Mesothelial cell of epicardium (in vitro differentiated cells): ENCODE measurements at regions not wholly inside any gene's neighbourhood (a gene's known extent, or its start where the extent isn't known, plus 50 kb on each side); places are given as distances from the start of the nearest gene placed in this dataset.
A peak's percentile ranks its signal among the peaks of the same experiment; 100 is the strongest.

Source experiments
- DNase-seq, 2 experiments: peaks; one replicate each; pipeline ENCODE4 v3.0.0; 2021; ENCODE audit warnings: low spot score in 2 of 2; ENCODE audit not compliant: unreplicated experiment in 2 of 2
- H3K27ac Mint-ChIP-seq: 2 replicates; pipeline ENCODE4 v1.8.0; 2021; ENCODE audit warnings: mixed read lengths
- H3K27me3 Mint-ChIP-seq: 2 replicates; pipeline ENCODE4 v1.8.0; 2021; ENCODE audit warnings: low read depth, mixed read lengths
- H3K36me3 Mint-ChIP-seq: 2 replicates; pipeline ENCODE4 v1.8.0; 2021; ENCODE audit warnings: mixed read lengths
- H3K4me1 Mint-ChIP-seq: 2 replicates; pipeline ENCODE4 v1.8.0; 2021; ENCODE audit warnings: mixed read lengths
- H3K4me3 Mint-ChIP-seq: 2 replicates; pipeline ENCODE4 v1.8.0; 2021; ENCODE audit warnings: mild to moderate bottlenecking, moderate library complexity, mixed read lengths
- H3K9me3 Mint-ChIP-seq: 2 replicates; pipeline ENCODE4 v1.8.0; 2021; ENCODE audit warnings: mixed read lengths
- TF ChIP-seq, protein P1 (sequence below): fragments of 200-600 bp; sonication (generic); IDR thresholded peaks from one replicate; pipeline ENCODE4 v1.5.0; 2021; ENCODE audit warnings: antibody characterized with exemption; ENCODE audit not compliant: unreplicated experiment

GRCh38 chr1:55882931-55883330 is 667.8 kb upstream of the USP24 start:
- peaks cover 8% of the 10 kb centered on the region for H3K27me3 Mint-ChIP-seq
- no peaks in the 10 kb centered on the region for H3K36me3 Mint-ChIP-seq

DNA sequence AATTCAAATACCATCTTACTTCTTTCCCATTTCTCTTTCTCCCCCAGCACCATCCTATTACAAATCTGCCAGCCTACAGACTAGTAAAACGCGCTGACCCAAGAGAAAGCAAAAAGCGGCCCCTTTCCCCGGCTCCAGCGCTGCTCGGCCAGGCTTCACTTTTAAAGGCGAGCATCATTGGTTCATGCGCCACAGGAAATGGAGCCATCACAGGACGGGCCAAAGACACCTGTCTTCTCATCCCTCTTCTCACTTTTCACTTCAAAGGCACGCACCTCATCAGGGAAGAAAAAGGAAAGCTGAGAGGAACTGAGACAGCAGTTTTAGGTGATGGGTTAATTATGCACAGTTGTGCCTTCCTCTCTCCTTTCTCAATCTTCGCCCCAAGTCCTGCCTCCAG is 664.2 kb upstream of the USP24 start:
- TF ChIP-seq, protein P1, sequence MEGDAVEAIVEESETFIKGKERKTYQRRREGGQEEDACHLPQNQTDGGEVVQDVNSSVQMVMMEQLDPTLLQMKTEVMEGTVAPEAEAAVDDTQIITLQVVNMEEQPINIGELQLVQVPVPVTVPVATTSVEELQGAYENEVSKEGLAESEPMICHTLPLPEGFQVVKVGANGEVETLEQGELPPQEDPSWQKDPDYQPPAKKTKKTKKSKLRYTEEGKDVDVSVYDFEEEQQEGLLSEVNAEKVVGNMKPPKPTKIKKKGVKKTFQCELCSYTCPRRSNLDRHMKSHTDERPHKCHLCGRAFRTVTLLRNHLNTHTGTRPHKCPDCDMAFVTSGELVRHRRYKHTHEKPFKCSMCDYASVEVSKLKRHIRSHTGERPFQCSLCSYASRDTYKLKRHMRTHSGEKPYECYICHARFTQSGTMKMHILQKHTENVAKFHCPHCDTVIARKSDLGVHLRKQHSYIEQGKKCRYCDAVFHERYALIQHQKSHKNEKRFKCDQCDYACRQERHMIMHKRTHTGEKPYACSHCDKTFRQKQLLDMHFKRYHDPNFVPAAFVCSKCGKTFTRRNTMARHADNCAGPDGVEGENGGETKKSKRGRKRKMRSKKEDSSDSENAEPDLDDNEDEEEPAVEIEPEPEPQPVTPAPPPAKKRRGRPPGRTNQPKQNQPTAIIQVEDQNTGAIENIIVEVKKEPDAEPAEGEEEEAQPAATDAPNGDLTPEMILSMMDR = no peak
- no peaks in the 10 kb centered on the region for H3K36me3 Mint-ChIP-seq
- no peak overlapping the region for H3K27ac Mint-ChIP-seq
- no peaks in the 10 kb centered on the region for H3K9me3 Mint-ChIP-seq
- H3K27me3 Mint-ChIP-seq = peaks cover 8% of the 10 kb centered on the region
- no peak overlapping the region for H3K4me3 Mint-ChIP-seq
- DNase-seq = no peak
- H3K4me1 Mint-ChIP-seq = peaks cover 22% of the 10 kb centered on the region

More at GRCh38 chr1:55882931-55883330, 667.8 kb upstream of the USP24 start:
- TF ChIP-seq, protein P1 = no peak
- no peak overlapping the region for H3K4me3 Mint-ChIP-seq
- H3K9me3 Mint-ChIP-seq = no peaks in the 10 kb centered on the region
- H3K27ac Mint-ChIP-seq = no peak overlapping the region
- H3K4me1 Mint-ChIP-seq = peaks cover 24% of the 10 kb centered on the region
- no peak for DNase-seq

GRCh38 chr1:55877437-55878232 is 662.5 kb upstream of the USP24 start:
- no peak overlapping the region for H3K27ac Mint-ChIP-seq
- no peak for DNase-seq
- peaks cover 26% of the 10 kb centered on the region for H3K4me1 Mint-ChIP-seq
- H3K4me3 Mint-ChIP-seq = no peak overlapping the region
- H3K9me3 Mint-ChIP-seq = no peaks in the 10 kb centered on the region
- H3K36me3 Mint-ChIP-seq = no peaks in the 10 kb centered on the region
- TF ChIP-seq, protein P1 = no peak
- H3K27me3 Mint-ChIP-seq = peaks cover 10% of the 10 kb centered on the region

GRCh38 chr1:55876276-55877060 is 661.3 kb upstream of the USP24 start:
- no peak overlapping the region for H3K4me3 Mint-ChIP-seq
- TF ChIP-seq, protein P1 = no peak
- H3K36me3 Mint-ChIP-seq = no peaks in the 10 kb centered on the region
- H3K9me3 Mint-ChIP-seq = no peaks in the 10 kb centered on the region
- no peak overlapping the region for H3K27ac Mint-ChIP-seq
- no peak for DNase-seq
- peaks cover 29% of the 10 kb centered on the region for H3K4me1 Mint-ChIP-seq
- peaks cover 10% of the 10 kb centered on the region for H3K27me3 Mint-ChIP-seq

DNA sequence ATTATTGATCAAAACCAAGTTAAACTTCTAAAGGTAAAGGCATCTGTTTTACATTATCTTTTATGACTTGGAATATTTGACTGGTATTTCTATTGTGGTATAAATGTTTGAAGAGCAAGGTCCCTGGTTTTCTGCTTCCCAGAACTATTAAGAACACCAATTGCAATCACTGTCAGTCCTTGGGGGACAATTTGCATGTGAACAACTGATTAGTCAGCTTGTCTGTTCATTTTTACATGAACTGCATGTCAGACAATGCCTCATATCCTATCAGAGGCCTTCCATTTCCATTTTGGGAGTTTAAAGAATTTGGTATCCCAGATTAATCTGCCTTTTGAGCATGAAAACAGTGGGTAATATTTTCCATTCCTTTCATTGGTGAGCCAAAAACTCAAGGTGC is 654.9 kb upstream of the USP24 start:
- Mint-ChIP-seq H3K27ac (peak overlapping the region; percentile 31), H3K27me3 (peaks cover 1% of the 10 kb centered on the region), H3K36me3 (no peaks in the 10 kb centered on the region), H3K9me3 (peaks cover 2% of the 10 kb centered on the region), H3K4me3 (no peak overlapping the region), H3K4me1 (peaks cover 54% of the 10 kb centered on the region)
- TF ChIP-seq, protein P1 = no peak
- no peak for DNase-seq
